Colonic mucosa (tissue), 4 donors: ENCODE measurements at regions not wholly inside any gene's neighbourhood (a gene's known extent, or its start where the extent isn't known, plus 50 kb on each side); places are given as distances from the start of the nearest gene placed in this dataset.

Experiments
- DNase-seq: peaks from one replicate; pipeline ENCODE4 v3.0.0-alpha.2; 2020
- H3K27ac ChIP-seq: fragments of 200-600 bp; one replicate; pipeline ENCODE4 v1.8.0; 2021
- H3K27me3 ChIP-seq: fragments of 200-600 bp; one replicate; pipeline ENCODE4 v1.8.0; 2021
- H3K36me3 ChIP-seq: fragments of 200-600 bp; one replicate; pipeline ENCODE4 v1.8.0; 2021
- H3K4me1 ChIP-seq: fragments of 200-600 bp; one replicate; pipeline ENCODE4 v1.8.0; 2021; ENCODE audit warnings: mild to moderate bottlenecking
- H3K4me3 ChIP-seq: fragments of 200-600 bp; one replicate; pipeline ENCODE4 v1.8.0; 2021
- H3K9ac ChIP-seq, 2 donors: one replicate each; pipeline ENCODE4 v1.7.0; 2013; ENCODE audit warnings: control low read depth in 2 of 2, low read depth in 2 of 2, low read length in 2 of 2
- H3K9me3 ChIP-seq: fragments of 200-600 bp; one replicate; pipeline ENCODE4 v1.8.0; 2021
- CTCF ChIP-seq: fragments of 200-600 bp; IDR thresholded peaks from one replicate; pipeline ENCODE4 v1.8.0; 2022; ENCODE audit warnings: antibody characterized with exemption, mild to moderate bottlenecking
- intact Hi-C: fragments of 100-400 bp; cut with DNase I; formaldehyde crosslinking; loops from one replicate; pipeline ENCODE4 v1.14.1; 2022
- donor health status: healthy.
- donor health status: DM: no; HTN: no; CAD: no.
- donor health status: DM: no; HTN: no; CAD: no.

- no peak for TF ChIP-seq CTCF
- Histone ChIP-seq H3K27ac (no peak overlapping the region), H3K4me3 (no peak overlapping the region), H3K36me3 (no peaks in the 10 kb centered on the region), H3K4me1 (no peaks in the 10 kb centered on the region), H3K27me3 (no peaks in the 10 kb centered on the region), H3K9me3 (no peaks in the 10 kb centered on the region), H3K9ac (no peak overlapping the region)
- intact Hi-C loops, result no loop called here
- DNase-seq, result no peak
These were observed 644.3 kb downstream of the CBLN2 start for GRCh38 chr18:71899707-71900472.

DNA sequence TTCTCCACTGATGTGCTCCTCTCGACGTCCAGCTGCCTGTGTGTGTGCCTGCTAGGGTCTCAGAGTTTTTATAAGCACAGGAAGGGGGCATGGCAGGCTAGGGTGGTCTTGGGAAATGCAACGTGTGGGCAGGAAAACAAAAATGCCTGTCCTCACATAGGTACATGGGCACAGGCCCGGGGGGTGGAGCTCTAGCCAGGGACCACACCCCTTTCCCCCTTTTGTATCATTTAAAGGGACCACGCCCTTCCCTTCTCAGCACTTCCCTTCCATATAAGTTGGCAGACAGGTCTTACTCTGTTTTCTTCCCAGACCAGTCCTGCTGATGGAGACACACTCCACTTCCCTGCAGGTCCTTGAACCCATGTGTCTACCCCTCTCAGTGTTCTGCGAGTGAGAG is 645.0 kb downstream of the CBLN2 start:
- no peak for DNase-seq
- intact Hi-C loops, result no loop called here
- H3K27me3 ChIP-seq, result no peaks in the 10 kb centered on the region
- no peak for TF ChIP-seq CTCF
- H3K4me3 ChIP-seq, result no peak overlapping the region
- H3K9me3 ChIP-seq, result no peaks in the 10 kb centered on the region
- H3K9ac ChIP-seq, result no peak overlapping the region
- no peaks in the 10 kb centered on the region for H3K36me3 ChIP-seq
- H3K27ac ChIP-seq, result no peak overlapping the region
- H3K4me1 ChIP-seq, result no peaks in the 10 kb centered on the region

- H3K27ac ChIP-seq, result no peak overlapping the region
- no peaks in the 10 kb centered on the region for H3K4me1 ChIP-seq
- no peak overlapping the region for H3K9ac ChIP-seq
- H3K9me3 ChIP-seq, result no peaks in the 10 kb centered on the region
- no peak for DNase-seq
- intact Hi-C loops, result no loop called here
- no peaks in the 10 kb centered on the region for H3K36me3 ChIP-seq
- H3K27me3 ChIP-seq, result no peaks in the 10 kb centered on the region
- TF ChIP-seq CTCF, result no peak
- no peak overlapping the region for H3K4me3 ChIP-seq
These were observed 656.6 kb downstream of the CBLN2 start for GRCh38 chr18:71887509-71887908.

- no peaks in the 10 kb centered on the region for H3K36me3 ChIP-seq
- no peaks in the 10 kb centered on the region for H3K4me1 ChIP-seq
- no peaks in the 10 kb centered on the region for H3K9me3 ChIP-seq
- TF ChIP-seq CTCF, result no peak
- intact Hi-C loops, result no loop called here
- H3K27ac ChIP-seq, result no peak overlapping the region
- H3K9ac ChIP-seq, result no peak overlapping the region
- DNase-seq, result no peak
- no peaks in the 10 kb centered on the region for H3K27me3 ChIP-seq
- H3K4me3 ChIP-seq, result no peak overlapping the region
These were observed 665.9 kb downstream of the CBLN2 start for GRCh38 chr18:71878226-71878625.

- Histone ChIP-seq H3K36me3 (no peaks in the 10 kb centered on the region), H3K27ac (no peak overlapping the region), H3K4me1 (no peaks in the 10 kb centered on the region), H3K9me3 (no peaks in the 10 kb centered on the region), H3K9ac (no peak overlapping the region), H3K27me3 (no peaks in the 10 kb centered on the region), H3K4me3 (no peak overlapping the region)
- intact Hi-C loops, result no loop called here
- no peak for DNase-seq
- TF ChIP-seq CTCF, result no peak
These were observed 670.4 kb downstream of the CBLN2 start for GRCh38 chr18:71873695-71874094.
